Mesothelial cell of epicardium (in vitro differentiated cells): ENCODE measurements at regions not wholly inside any gene's neighbourhood (a gene's known extent, or its start where the extent isn't known, plus 50 kb on each side); places are given as distances from the start of the nearest gene placed in this dataset.

Source experiments
- DNase-seq, 2 experiments: peaks; one replicate each; pipeline ENCODE4 v3.0.0; 2021; ENCODE audit warnings: low spot score in 2 of 2; ENCODE audit not compliant: unreplicated experiment in 2 of 2
- H3K27ac Mint-ChIP-seq: 2 replicates; pipeline ENCODE4 v1.8.0; 2021; ENCODE audit warnings: mixed read lengths
- H3K27me3 Mint-ChIP-seq: 2 replicates; pipeline ENCODE4 v1.8.0; 2021; ENCODE audit warnings: low read depth, mixed read lengths
- H3K36me3 Mint-ChIP-seq: 2 replicates; pipeline ENCODE4 v1.8.0; 2021; ENCODE audit warnings: mixed read lengths
- H3K4me1 Mint-ChIP-seq: 2 replicates; pipeline ENCODE4 v1.8.0; 2021; ENCODE audit warnings: mixed read lengths
- H3K4me3 Mint-ChIP-seq: 2 replicates; pipeline ENCODE4 v1.8.0; 2021; ENCODE audit warnings: mild to moderate bottlenecking, moderate library complexity, mixed read lengths
- H3K9me3 Mint-ChIP-seq: 2 replicates; pipeline ENCODE4 v1.8.0; 2021; ENCODE audit warnings: mixed read lengths
- CTCF ChIP-seq: fragments of 200-600 bp; sonication (generic); IDR thresholded peaks from one replicate; pipeline ENCODE4 v1.5.0; 2021; ENCODE audit warnings: antibody characterized with exemption; ENCODE audit not compliant: unreplicated experiment

DNA sequence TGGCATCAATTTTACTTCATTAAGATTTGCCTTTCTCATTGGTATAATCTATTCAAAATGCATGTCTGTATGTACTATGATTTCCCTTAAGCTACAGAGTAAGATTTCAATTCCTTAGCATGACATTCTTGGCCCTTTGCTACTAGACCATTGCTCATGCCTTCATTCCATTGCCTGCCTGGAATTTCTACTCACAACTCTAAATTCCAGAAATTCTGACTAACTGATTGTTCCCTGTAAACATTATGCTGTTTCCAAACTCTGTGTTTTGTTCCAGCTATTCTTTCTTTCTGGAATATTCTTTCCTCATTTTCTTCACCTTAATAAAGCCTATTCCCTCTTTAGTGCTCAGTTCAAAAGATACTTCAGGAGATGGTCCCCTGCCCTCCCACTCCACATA, 568.8 kb upstream of the SEMA6A start:
- H3K36me3 Mint-ChIP-seq: no peaks in the 10 kb centered on the region
- H3K4me3 Mint-ChIP-seq: no peak overlapping the region
- H3K27ac Mint-ChIP-seq: no peak overlapping the region
- no peak for DNase-seq
- no peaks in the 10 kb centered on the region for H3K9me3 Mint-ChIP-seq
- H3K4me1 Mint-ChIP-seq: peaks cover 13% of the 10 kb centered on the region
- H3K27me3 Mint-ChIP-seq: no peaks in the 10 kb centered on the region
- no peak for TF ChIP-seq CTCF

- Mint-ChIP-seq H3K27me3 (no peaks in the 10 kb centered on the region), H3K4me3 (no peak overlapping the region), H3K36me3 (no peaks in the 10 kb centered on the region), H3K27ac (no peak overlapping the region), H3K9me3 (no peaks in the 10 kb centered on the region), H3K4me1 (peaks cover 11% of the 10 kb centered on the region)
- no peak for DNase-seq
- TF ChIP-seq CTCF: no peak
These were observed 563.9 kb upstream of the SEMA6A start for GRCh38 chr5:117138523-117138922.

DNA sequence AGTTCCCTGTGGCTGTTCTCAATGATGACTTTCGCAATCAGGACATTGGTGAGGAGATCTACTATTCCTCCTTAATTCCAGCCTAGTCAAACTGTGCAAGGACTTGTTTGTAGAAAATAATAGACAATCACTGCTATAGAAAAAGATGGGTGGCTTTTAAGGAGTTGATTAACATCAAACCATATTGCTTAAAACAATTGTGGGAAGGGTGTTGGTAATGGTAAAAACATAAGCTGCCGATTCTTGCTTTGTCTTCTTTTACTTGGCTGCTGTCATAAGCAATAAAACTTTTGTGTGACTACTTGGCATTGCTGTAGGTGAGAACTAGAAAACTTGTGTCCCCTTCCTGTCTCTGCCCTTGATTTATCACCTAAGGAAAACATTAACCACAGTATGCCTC, 561.2 kb upstream of the SEMA6A start:
- no peaks in the 10 kb centered on the region for H3K27me3 Mint-ChIP-seq
- H3K36me3 Mint-ChIP-seq: no peaks in the 10 kb centered on the region

DNA sequence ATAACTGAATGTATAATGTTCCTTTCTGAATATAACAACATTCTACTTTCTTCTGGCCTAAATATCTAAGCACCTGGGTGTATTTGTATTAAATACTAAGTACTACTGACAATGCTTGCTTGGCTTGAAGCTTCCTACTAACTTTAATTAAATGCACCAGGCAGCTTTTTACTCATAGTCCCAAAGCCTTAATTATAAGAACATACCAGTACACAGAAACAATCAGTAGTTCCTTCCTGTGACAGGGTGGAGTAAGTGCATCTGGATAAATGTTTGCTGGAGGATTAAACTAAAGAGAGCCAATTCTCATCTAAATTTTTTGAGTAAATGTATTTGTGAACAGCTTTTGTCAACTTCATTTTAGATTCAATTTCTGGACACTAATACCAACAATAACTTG, 558.6 kb upstream of the SEMA6A start:
- TF ChIP-seq CTCF: no peak
- no peak overlapping the region for H3K27ac Mint-ChIP-seq
- H3K9me3 Mint-ChIP-seq: peaks cover 3% of the 10 kb centered on the region
- no peak overlapping the region for H3K4me3 Mint-ChIP-seq
- no peaks in the 10 kb centered on the region for H3K27me3 Mint-ChIP-seq
- no peak for DNase-seq
- peaks cover 11% of the 10 kb centered on the region for H3K4me1 Mint-ChIP-seq
- peaks cover 2% of the 10 kb centered on the region for H3K36me3 Mint-ChIP-seq

More for the DNA sequence above, 561.2 kb upstream of the SEMA6A start:
- Mint-ChIP-seq H3K4me1 (peaks cover 11% of the 10 kb centered on the region), H3K4me3 (no peak overlapping the region), H3K9me3 (no peaks in the 10 kb centered on the region), H3K27ac (no peak overlapping the region)
- no peak for TF ChIP-seq CTCF
- no peak for DNase-seq

DNA sequence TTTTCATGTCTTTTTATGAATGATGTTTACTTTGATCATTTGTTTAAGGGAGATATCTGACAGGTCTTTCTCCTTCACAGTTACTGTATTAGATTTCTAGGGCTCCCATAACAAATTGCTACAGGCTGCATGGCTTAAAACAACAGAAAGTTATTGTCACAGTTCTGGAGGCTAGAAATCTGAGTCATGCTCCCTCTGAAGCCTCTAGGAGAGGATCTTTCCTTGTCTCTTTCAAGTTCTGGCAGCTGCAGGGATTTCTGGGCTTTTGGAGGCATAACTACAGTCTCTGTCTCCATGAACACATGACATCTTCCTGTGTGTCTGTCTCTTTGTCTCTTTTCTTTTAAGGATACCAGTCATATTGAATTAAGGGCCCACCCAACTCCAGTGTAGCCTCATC, 557.3 kb upstream of the SEMA6A start:
- Mint-ChIP-seq H3K36me3 (peaks cover 8% of the 10 kb centered on the region), H3K9me3 (peaks cover 12% of the 10 kb centered on the region), H3K27me3 (no peaks in the 10 kb centered on the region), H3K4me1 (peaks cover 11% of the 10 kb centered on the region), H3K27ac (no peak overlapping the region), H3K4me3 (no peak overlapping the region)
- DNase-seq: no peak
- TF ChIP-seq CTCF: no peak

GRCh38 chr5:117131048-117131679, 556.5 kb upstream of the SEMA6A start:
- DNase-seq: no peak
- Mint-ChIP-seq H3K27ac (no peak overlapping the region), H3K4me3 (no peak overlapping the region), H3K9me3 (peaks cover 17% of the 10 kb centered on the region), H3K36me3 (peaks cover 8% of the 10 kb centered on the region), H3K4me1 (peaks cover 11% of the 10 kb centered on the region), H3K27me3 (no peaks in the 10 kb centered on the region)
- no peak for TF ChIP-seq CTCF
